Fibroblast of peridontal ligament (primary cell): ENCODE measurements at regions not wholly inside any gene's neighbourhood (a gene's known extent, or its start where the extent isn't known, plus 50 kb on each side); places are given as distances from the start of the nearest gene placed in this dataset.
"Not testable (repeated sequence)": the region's sequence is repeated elsewhere in the genome, so short reads cannot be mapped to it uniquely, and the experiment has no call there.

Experiments
- DNase-seq: peaks from one replicate; pipeline ENCODE4 v3.0.0-alpha.2; 2010; ENCODE audit errors: extremely low read depth

GRCh38 chr17:47066841-47067682, 88.0 kb upstream of the RPRML start:
- peak; percentile 92 for DNase-seq

DNA sequence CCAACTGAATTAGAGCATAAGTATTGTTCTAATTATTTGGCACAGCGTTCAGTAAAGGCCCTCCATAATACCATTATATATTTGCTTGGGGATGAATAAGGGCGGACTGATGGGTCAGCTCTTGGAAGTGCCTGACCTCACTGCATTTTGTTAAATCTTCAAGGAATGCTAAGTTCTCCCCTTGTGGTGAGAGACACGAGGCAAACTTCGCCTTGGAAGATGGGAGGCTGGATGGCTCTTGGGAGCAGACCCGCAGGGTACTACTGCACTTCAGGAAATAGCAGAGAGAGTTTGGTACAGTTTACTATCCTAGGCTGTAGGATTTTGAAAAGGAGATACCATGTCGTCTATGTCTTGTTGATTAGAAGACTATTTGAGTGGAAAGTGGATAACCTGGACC, 87.0 kb upstream of the RPRML start:
- peak; percentile 2 for DNase-seq

- DNase-seq: no peak
These were observed 85.6 kb upstream of the RPRML start for GRCh38 chr17:47064684-47065083.

DNA sequence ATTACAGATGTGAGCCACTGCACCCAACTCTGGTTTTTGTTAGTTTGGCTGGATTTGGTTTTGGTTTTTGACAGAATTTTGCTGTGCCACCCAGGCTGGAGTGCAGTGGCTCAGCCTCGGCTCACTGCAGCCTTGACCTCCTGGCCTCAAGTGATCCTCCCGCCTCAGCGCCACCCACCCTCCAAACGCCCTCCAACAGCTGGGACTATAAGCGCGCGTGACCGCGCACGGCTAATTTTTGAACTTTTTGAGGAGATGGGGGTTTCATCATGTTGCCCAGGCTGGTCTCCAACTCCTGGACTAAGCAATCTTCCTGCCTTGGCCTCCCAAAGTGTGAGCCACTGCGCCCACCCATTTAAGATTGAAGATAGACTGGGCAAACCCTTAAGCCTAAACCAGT, 84.4 kb upstream of the RPRML start:
- DNase-seq: no peak

GRCh38 chr17:47062851-47063250, 83.8 kb upstream of the RPRML start:
- not testable (repeated sequence) for DNase-seq

DNA sequence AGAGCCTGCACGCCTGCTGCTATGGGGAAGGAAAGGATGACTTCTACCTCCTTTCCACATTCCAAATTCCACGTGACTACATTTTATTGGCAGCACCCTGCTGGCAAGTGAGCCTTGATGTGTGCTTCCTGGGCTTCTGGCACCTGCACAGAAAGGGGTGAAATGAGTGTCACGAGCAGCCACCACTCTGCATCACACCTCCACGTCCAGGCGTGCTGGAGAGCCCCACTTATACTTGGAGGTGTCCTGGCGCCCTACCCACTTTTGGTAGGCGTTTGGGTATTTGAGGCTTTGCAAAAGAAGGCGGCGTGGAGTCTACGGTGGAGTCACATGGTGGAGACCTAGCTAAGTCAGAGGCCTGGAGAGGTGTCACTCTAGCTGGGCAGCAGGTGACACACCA, 81.0 kb upstream of the RPRML start:
- DNase-seq: not testable (repeated sequence)

DNA sequence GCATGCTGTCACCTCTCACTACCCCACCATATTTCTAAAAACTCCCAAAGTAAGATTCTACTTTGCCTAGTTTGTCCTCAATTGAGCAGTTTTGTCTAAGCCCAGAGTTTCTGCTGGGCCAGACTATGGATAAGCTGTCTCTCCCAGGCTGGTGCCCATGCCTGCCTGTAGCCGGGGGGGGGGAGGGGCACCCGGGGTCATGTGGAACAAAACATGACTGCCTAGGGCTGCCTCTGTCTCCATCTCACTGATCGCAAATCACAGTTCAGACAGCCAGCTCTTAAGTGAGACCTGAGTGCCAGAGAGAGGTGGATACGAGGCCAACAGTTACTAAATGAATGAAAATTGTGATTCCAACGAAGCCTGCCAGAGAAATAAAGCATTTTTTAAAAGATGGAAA, 78.8 kb upstream of the RPRML start:
- no peak for DNase-seq

DNA sequence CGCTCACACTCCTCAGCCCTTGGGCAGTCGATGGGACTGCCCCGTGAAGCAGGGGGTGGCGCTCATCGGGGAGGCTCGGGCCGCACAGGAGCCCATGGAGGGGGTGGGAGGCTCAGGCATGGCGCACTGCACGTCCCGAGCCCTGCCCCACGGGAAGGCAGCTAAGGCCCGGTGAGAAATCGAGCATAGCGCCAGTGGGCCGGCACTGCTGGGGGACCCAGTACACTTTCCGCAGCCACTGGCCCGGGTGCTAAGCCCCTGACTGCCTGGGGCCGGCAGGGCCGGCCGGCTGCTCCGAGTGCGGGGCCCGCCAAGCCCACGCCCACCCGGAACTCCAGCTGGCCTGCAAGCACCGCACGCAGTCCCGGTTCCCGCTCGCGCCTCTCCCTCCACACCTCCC, 78.2 kb upstream of the RPRML start:
- not testable (repeated sequence) for DNase-seq

DNA sequence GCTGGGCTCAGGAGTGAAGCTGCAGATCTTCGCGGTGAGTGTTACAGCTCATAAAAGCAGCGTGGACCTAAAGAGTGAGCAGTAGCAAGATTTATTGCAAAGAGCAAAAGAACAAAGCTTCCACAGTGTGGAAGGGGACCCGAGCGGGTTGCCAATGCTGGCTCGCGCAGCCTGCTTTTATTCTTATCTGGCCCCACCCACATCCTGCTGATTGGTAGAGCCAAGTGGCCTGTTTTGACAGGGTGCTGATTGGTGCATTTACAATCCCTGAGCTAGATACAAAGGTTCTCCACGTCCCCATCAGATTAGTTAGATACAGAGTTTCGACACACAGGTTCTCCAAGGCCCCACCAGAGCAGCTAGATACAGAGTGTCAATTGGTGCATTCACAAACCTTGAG, 77.6 kb upstream of the RPRML start:
- not testable (repeated sequence) for DNase-seq
